Thyroid gland (tissue), 4 donors: ENCODE measurements at regions not wholly inside any gene's neighbourhood (a gene's known extent, or its start where the extent isn't known, plus 50 kb on each side); places are given as distances from the start of the nearest gene placed in this dataset.

Source experiments
- POLR2A ChIP-seq, 2 donors: fragments of 450-650 bp; IDR thresholded peaks; one replicate each; pipeline ENCODE4 v1.6.1; 2017; ENCODE audit warnings: antibody characterized with exemption in 2 of 2, mild to moderate bottlenecking in 2 of 2, moderate library complexity in 1 of 2
- TF ChIP-seq, protein P1 (sequence below), 6 experiments: fragments of 200-600 bp in 3 of 6; fragments of 450-650 bp in 3 of 6; sonication (generic) in 3 of 6; IDR thresholded peaks; one replicate each; pipeline ENCODE4 v1.5.1; 2016 to 2019; ENCODE audit warnings: antibody characterized with exemption in 6 of 6, mild to moderate bottlenecking in 2 of 6, inconsistent platforms in 1 of 6, moderate library complexity in 1 of 6

DNA sequence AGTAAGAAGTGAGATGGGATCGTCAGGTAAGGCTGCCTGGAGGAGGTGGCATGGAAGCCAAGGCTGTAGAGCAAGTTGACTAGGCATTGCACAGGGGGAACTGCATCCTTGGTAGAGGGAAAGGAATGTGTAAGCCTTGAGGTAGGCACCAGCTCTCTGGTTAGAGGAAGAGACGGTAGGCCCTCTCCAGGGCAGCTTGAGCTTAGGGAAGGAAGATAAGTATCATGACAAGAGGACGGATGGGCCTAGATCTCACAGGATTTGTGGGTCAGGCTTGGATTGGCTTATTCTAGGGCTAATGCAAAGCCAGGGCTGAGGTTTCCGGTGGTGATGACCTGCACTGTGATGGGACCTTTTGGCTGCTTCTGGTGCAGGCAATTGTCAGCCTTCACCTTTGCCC lies 1035.8 kb downstream of the TBC1D22A start:
- TF ChIP-seq, protein P1, sequence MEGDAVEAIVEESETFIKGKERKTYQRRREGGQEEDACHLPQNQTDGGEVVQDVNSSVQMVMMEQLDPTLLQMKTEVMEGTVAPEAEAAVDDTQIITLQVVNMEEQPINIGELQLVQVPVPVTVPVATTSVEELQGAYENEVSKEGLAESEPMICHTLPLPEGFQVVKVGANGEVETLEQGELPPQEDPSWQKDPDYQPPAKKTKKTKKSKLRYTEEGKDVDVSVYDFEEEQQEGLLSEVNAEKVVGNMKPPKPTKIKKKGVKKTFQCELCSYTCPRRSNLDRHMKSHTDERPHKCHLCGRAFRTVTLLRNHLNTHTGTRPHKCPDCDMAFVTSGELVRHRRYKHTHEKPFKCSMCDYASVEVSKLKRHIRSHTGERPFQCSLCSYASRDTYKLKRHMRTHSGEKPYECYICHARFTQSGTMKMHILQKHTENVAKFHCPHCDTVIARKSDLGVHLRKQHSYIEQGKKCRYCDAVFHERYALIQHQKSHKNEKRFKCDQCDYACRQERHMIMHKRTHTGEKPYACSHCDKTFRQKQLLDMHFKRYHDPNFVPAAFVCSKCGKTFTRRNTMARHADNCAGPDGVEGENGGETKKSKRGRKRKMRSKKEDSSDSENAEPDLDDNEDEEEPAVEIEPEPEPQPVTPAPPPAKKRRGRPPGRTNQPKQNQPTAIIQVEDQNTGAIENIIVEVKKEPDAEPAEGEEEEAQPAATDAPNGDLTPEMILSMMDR (IDR thresholded peaks at IDR 0.05) = no peak
- no peak for TF ChIP-seq POLR2A (IDR thresholded peaks at IDR 0.05)
